Epithelial cell of prostate (primary cell): ENCODE measurements at regions not wholly inside any gene's neighbourhood (a gene's known extent, or its start where the extent isn't known, plus 50 kb on each side); places are given as distances from the start of the nearest gene placed in this dataset.
"Not testable (repeated sequence)": the region's sequence is repeated elsewhere in the genome, so short reads cannot be mapped to it uniquely, and the experiment has no call there.

Source experiments
- DNase-seq: peaks from one replicate; pipeline ENCODE4 v3.0.0-alpha.2; 2011; ENCODE audit warnings: low read depth, low spot score
- H3K27ac ChIP-seq: fragments of 450-650 bp; 2 replicates; pipeline ENCODE4 v1.5.1; 2017; ENCODE audit warnings: mild to moderate bottlenecking

GRCh38 chr3:112765531-112765930 is 81.1 kb downstream of the CD200R1L start:
- no peak for DNase-seq
- H3K27ac ChIP-seq: no peak overlapping the region

- no peak for DNase-seq
- no peak overlapping the region for H3K27ac ChIP-seq
Observed at GRCh38 chr3:112763258-112763657, 83.4 kb downstream of the CD200R1L start.

DNA sequence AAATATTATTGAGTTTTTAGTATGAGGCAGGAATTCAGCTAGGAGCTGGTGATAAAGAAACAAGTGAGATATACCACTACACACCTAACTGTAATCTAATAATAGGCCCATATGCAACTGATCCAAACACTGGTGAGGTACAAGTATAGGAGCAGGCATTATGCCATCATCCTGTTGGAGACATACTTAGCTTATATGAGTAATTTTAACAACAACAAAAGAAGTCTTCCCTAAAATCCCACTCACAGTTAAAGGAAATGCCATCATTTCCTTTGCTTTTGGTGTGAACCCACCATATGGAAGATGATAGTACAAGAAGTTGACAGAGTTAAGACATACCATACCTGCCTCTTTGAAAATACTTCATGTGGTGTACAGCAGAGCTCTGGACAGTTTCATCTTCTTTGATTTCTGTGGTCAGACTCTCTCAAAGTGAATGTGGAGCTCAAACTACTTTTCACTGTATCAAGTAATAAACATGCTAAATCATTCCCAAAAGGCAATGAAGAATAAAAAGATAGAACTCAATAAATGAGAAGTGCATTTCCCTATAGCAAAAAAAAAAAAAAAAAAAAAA is 85.5 kb downstream of the CD200R1L start:
- no peak for DNase-seq
- H3K27ac ChIP-seq: no peak overlapping the region

DNA sequence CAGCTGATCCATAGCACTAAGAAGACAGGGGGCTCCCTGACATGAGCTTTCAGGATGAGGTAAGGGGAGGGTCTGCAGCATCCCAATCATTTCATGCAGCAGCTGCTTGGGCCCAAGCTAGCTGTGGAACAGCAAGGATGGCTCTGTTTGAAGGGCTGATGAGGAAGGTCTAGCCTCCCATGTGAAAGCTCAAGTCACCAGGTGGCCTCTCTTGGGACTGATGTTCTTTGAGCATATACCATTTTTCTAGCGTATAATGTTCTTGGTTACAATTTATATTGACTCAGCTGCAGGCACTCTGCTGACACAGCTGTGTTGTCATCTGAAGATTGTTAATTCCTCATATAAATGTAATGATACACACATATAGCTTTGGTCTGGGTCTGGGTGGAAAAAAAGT is 87.0 kb downstream of the CD200R1L start:
- no peak overlapping the region for H3K27ac ChIP-seq
- DNase-seq: no peak

GRCh38 chr3:112759210-112759609 is 87.5 kb downstream of the CD200R1L start:
- DNase-seq: no peak
- no peak overlapping the region for H3K27ac ChIP-seq

GRCh38 chr3:112757197-112757596 is 89.5 kb downstream of the CD200R1L start:
- DNase-seq: peak; percentile 45
- no peak overlapping the region for H3K27ac ChIP-seq

DNA sequence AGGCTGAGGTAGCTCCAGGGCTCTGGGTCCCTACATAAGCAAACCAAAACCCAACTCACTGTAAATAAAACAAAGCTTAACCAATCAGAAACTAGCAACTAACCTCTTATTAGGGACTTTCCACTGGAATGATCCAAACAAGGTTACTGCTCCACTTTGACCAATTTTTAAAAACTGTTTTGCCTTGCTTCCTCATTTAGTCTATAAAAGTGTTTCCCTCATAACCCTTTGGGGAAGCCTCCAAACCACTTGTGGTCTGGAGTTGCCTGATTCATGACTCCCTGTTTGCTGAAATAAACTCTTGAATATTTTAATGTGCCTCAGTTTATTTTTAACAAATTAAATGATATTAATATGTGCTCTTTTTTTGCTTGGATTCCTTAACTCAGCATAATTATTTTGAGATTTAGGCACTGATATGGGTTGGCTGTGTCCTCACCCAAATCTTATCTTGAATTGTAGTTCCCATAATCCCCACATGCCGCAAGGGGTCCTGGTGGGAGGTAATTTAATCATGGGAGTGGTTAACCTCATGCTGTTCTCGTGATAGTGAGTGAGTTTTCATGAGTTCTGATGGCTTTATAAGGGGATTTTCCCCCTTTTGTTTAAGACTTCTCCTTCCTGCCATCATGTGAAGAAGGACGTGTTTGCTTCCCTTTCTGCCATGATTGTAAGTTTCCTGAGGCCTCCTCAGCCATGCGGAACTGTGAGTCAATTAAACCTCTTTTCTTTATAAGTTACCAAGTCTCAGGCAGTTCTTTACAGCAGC is 90.6 kb downstream of the CD200R1L start:
- no peak for DNase-seq
- H3K27ac ChIP-seq: no peak overlapping the region

- not testable (repeated sequence) for DNase-seq, H3K27ac ChIP-seq
Observed at GRCh38 chr3:112755046-112755445, 91.6 kb downstream of the CD200R1L start.

GRCh38 chr3:112751564-112752512 is 94.8 kb downstream of the CD200R1L start:
- peak; percentile 44 for DNase-seq
- no peak overlapping the region for H3K27ac ChIP-seq

- H3K27ac ChIP-seq: no peak overlapping the region
- no peak for DNase-seq
Observed at GRCh38 chr3:112751061-112751460, 95.6 kb downstream of the CD200R1L start.

DNA sequence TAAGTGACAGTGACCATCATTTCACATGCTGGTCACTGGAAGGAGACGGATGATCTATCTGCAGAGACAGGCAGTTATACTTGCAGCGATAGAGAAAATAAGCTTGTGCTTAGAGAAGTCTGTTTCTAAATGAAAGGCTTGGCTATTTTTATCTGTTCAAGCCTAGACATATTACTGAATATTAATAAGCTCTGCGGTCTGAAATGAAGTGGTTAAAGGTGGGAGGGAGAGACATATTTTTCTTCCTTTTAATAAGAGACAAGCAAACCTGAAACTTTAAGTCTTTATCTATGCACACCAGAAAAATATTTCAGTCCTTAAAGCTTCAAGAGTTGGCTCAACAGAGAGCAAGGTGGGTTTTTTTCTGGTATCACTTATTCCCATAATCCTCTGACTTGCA is 99.0 kb downstream of the CD200R1L start:
- no peak for DNase-seq
- peak overlapping the region; percentile 4 for H3K27ac ChIP-seq

DNA sequence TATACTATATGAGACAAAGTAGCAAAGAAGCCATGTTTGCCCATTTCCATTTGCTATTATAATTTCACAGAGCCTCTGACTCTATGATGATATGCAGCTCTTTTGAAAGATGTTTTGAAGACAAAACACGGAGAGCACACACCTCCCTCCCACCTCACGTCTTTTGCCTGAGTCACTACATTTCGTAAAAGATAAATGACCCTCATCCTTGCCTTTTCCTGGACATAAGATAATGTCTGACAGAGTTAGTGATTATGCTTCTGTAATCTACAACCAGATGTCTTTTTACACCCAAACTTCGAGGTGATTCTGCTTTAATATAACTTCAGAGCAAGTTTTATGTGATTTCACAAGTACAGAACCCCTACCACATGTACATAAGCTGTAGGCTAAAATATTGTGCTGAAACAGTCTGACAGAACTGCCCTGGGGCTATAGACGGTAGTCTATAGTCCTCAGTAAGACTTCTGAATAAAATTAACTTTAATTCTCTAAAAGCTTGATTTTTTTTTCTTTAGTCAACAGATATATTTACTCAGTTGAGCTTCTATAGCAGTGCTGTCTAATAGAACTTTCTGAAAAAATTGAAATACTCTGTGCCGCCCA is 99.9 kb downstream of the CD200R1L start:
- DNase-seq: no peak
- peak overlapping the region; percentile 5 for H3K27ac ChIP-seq

DNA sequence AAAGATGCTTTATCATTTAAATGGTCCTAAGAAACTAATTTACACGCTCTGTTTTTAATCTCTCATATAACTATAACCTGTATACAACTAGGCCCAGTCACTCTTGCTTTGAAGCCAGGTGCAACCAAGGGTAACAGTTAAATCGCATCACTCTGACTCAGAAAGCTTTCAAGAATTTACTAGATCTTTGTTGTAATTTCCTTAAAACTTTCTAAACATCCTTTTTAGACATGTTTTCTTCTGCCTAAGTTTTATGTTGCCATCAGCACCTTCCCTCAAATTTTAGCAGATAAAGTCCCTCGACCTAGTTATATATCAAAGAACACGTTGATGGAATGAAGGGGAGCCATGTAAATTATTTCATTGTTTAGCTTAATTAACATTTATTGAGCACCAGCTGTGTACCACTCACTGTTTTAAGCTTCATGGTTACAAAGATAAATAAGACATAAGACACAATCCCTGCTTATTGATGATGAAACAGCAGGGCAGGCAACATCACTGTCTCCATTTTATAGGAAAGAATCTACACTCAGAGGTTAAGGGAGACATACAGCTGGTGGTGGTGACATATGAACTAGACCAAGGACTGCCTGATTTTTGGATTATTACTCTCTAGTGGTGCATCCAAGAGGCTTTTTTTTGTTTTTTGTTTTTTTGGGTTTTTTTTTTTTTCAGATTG is 101.0 kb downstream of the CD200R1L start:
- no peak for DNase-seq
- peak overlapping the region; percentile 5 for H3K27ac ChIP-seq

DNA sequence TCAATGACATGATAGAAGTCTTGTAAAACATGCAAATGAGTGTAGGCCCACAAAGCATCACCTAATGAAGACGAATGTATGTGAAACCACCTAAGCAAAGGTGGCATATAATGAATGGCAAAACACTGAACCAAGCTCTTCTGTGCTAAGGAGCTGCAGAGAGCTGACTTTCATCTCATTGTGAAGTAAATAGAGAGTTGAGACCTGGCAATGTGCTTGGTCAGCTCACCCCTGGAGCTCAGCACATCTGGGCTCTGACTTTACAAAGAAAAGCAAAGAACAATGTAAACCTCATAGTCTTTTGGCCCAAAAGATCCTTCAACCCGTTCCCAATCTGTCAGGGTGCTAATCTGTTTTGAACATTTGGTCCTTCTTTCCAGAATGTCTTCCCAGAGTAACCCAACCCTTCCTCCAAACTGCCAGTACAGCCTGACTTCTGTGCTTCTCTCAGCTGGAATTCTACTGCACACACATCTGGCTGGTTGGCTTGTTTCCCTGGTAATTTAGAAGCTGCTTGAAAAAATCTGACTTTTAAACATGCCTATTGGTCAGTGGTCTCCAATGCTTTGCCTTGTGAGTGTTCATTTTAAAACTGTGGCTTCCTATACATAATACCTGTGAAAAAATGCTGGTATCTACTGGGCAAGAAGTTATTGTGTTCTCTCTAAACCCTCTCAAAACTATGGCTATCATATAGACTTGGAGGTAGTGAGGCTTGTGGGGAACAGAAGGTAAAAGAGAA is 101.7 kb downstream of the CD200R1L start:
- DNase-seq: no peak
- no peak overlapping the region for H3K27ac ChIP-seq

DNA sequence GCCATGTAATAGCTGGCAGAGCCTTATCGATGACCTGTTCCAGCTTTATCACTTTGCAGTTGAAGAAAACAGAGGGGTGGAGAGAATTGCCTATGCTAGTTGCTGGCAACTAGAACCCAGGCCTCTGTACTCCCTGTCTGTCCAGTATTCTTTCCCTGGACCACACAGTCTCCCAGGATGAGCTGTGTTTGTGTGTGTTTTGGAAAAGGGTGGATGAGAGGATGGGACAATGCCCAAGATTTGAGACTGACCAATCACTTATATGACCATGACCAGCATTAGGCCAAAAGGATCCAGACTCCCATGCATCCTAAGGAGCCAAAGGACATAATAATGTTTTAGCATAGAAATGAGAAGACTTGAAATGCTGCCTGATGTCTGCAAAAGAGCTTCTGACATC is 102.6 kb downstream of the CD200R1L start:
- no peak for DNase-seq
- no peak overlapping the region for H3K27ac ChIP-seq

- H3K27ac ChIP-seq: no peak overlapping the region
- DNase-seq: no peak
Observed at GRCh38 chr3:112742934-112743333, 102.0 kb upstream of the CCDC80 start.

DNA sequence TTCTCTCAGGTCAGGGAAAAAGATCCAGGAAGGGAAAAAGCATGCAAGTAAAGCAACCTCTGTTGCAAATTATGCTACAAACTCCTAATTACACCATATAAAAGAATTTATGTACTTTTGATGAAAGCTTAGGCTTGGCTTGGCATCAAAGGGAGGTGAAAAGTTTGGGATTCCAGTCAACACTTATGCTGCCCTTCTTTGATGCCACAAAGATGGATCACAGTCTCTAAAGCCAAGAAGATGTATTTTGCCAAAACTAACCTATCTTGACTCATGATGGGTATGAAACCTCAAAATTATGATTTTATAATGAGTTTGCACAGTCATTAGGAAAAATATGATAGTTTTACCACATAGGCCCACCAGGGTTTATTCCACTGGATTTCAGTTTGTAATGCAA is 101.0 kb upstream of the CCDC80 start:
- DNase-seq: no peak
- no peak overlapping the region for H3K27ac ChIP-seq

GRCh38 chr3:112740835-112741234 is 99.9 kb upstream of the CCDC80 start:
- DNase-seq: no peak
- H3K27ac ChIP-seq: no peak overlapping the region

- no peak for DNase-seq
- H3K27ac ChIP-seq: no peak overlapping the region
Observed at GRCh38 chr3:112739252-112739965, 98.5 kb upstream of the CCDC80 start.
